Body of pancreas (tissue), 4 donors: ENCODE measurements at regions not wholly inside any gene's neighbourhood (a gene's known extent, or its start where the extent isn't known, plus 50 kb on each side); places are given as distances from the start of the nearest gene placed in this dataset.

Experiments
- POLR2A ChIP-seq, 3 donors: fragments of 450-650 bp; IDR thresholded peaks; one replicate each; pipeline ENCODE4 v1.6.1; 2016; ENCODE audit warnings: antibody characterized with exemption in 3 of 3, mild to moderate bottlenecking in 2 of 3
- TF ChIP-seq, protein P1 (sequence below), 7 experiments: fragments of 450-650 bp in 4 of 7; fragments of 200-600 bp in 3 of 7; sonication (generic) in 3 of 7; IDR thresholded peaks; one replicate each; pipeline ENCODE4 v1.5.1; 2016 to 2019; ENCODE audit warnings: antibody characterized with exemption in 7 of 7

DNA sequence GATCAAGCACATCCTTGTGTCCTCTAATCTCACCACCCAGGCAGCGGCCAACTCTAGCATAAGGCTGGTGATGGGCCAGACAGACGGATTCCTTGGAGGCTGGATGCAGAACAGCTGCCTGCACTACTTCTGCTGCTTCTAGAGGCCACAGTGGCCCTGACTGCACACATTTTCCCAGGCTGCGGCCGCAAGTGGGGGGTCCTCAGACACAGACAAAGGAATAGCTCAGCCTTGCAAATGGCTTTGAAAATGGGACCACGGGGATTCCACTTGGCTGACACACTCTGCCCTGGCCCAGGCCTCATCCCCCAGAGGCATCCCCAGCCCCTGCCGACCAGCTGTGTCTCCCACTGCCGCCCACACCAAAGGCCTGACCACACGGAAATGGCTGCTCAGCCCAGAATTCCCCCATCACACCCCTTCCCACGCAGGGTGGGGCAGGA lies 540.8 kb downstream of the BNC2 start:
- TF ChIP-seq, protein P1, sequence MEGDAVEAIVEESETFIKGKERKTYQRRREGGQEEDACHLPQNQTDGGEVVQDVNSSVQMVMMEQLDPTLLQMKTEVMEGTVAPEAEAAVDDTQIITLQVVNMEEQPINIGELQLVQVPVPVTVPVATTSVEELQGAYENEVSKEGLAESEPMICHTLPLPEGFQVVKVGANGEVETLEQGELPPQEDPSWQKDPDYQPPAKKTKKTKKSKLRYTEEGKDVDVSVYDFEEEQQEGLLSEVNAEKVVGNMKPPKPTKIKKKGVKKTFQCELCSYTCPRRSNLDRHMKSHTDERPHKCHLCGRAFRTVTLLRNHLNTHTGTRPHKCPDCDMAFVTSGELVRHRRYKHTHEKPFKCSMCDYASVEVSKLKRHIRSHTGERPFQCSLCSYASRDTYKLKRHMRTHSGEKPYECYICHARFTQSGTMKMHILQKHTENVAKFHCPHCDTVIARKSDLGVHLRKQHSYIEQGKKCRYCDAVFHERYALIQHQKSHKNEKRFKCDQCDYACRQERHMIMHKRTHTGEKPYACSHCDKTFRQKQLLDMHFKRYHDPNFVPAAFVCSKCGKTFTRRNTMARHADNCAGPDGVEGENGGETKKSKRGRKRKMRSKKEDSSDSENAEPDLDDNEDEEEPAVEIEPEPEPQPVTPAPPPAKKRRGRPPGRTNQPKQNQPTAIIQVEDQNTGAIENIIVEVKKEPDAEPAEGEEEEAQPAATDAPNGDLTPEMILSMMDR (IDR thresholded peaks at IDR 0.05), result no peak
- TF ChIP-seq POLR2A (IDR thresholded peaks at IDR 0.05), result no peak
